IMR-90 (cell line): ENCODE measurements at regions not wholly inside any gene's neighbourhood (a gene's known extent, or its start where the extent isn't known, plus 50 kb on each side); places are given as distances from the start of the nearest gene placed in this dataset.

Experiments
- ATAC-seq: fragments of 200-7000 bp; cut with Tn5 transposase; 2 replicates; pipeline ENCODE4 v1.9.1; 2020; ENCODE audit warnings: low read depth, mild to moderate bottlenecking, moderate library complexity
- BruUV-seq: library from RNA; stranded (reverse); fragments of 400-500 nt; replicated peaks from 2 replicates; lab custom pipeline; 2021; lab: Mats Ljungman, UMichigan
- CTCF ChIA-PET: fragments of 300-600 bp; formaldehyde crosslinking; extraction: SDS; loops from one replicate; lab custom pipeline; 2021; ENCODE audit warnings: antibody characterized with exemption; lab: Yijun Ruan, JAX
- POLR2A ChIA-PET: fragments of 300-600 bp; sonication (Branson Sonifier 250); formaldehyde crosslinking; loops from one replicate; lab custom pipeline; 2022; ENCODE audit warnings: antibody characterized with exemption; ENCODE audit not compliant: unreplicated experiment; lab: Charles Lee
- DNase-seq: peaks from one replicate; pipeline ENCODE4 v3.0.0; 2013
- H2AFZ ChIP-seq: replicated peaks from 2 replicates; pipeline ENCODE3; 2013; ENCODE audit warnings: low read length, mild to moderate bottlenecking; ENCODE audit not compliant: poor library complexity
- H2AK5ac ChIP-seq: 2 replicates; pipeline ENCODE4 v1.6.1; 2013; ENCODE audit warnings: low read depth, low read length, inconsistent platforms
- H2AK9ac ChIP-seq: replicated peaks from 2 replicates; pipeline ENCODE3; 2013; ENCODE audit warnings: mild to moderate bottlenecking, low read depth, low read length, moderate library complexity; ENCODE audit not compliant: poor library complexity
- H2BK120ac ChIP-seq: 2 replicates; pipeline ENCODE4 v1.6.1; 2013; ENCODE audit warnings: low read depth, low read length, inconsistent platforms
- H2BK15ac ChIP-seq: 3 replicates; pipeline ENCODE4 v1.6.1; 2013; ENCODE audit warnings: low read depth, low read length, inconsistent platforms
- H2BK20ac ChIP-seq: 2 replicates; pipeline ENCODE4 v1.6.1; 2013; ENCODE audit warnings: low read depth, mild to moderate bottlenecking, inconsistent platforms, low read length, moderate library complexity
- H2BK5ac ChIP-seq: 2 replicates; pipeline ENCODE4 v1.6.1; 2013; ENCODE audit warnings: mild to moderate bottlenecking, low read depth, low read length, inconsistent platforms; ENCODE audit not compliant: poor library complexity, severe bottlenecking
- H3K14ac ChIP-seq: replicated peaks from 2 replicates; pipeline ENCODE4 v1.6.1; 2013; ENCODE audit warnings: low read depth, low read length, inconsistent platforms
- H3K18ac ChIP-seq: 2 replicates; pipeline ENCODE4 v1.6.1; 2013; ENCODE audit warnings: low read depth, low read length, control low read depth
- H3K23ac ChIP-seq: 2 replicates; pipeline ENCODE4 v1.6.1; 2013; ENCODE audit warnings: low read depth, low read length, inconsistent platforms
- H3K27ac ChIP-seq: 2 replicates; pipeline ENCODE4 v1.5.1; 2013; ENCODE audit warnings: mild to moderate bottlenecking, control low read depth, low read length; ENCODE audit not compliant: insufficient read depth
- H3K27me3 ChIP-seq: 2 replicates; pipeline ENCODE4 v1.6.1; 2013; ENCODE audit warnings: low read length; ENCODE audit not compliant: control insufficient read depth, insufficient read depth
- H3K36me3 ChIP-seq: 2 replicates; pipeline ENCODE4 v1.6.1; 2013; ENCODE audit warnings: low read length, mixed read lengths; ENCODE audit not compliant: control insufficient read depth, insufficient read depth
- H3K4ac ChIP-seq: 2 replicates; pipeline ENCODE4 v1.6.1; 2013; ENCODE audit warnings: low read depth, low read length, inconsistent platforms
- H3K4me1 ChIP-seq: 2 replicates; pipeline ENCODE4 v1.6.1; 2013; ENCODE audit warnings: low read length, mixed read lengths; ENCODE audit not compliant: control insufficient read depth, insufficient read depth
- H3K4me2 ChIP-seq: 2 replicates; pipeline ENCODE4 v1.6.1; 2013; ENCODE audit warnings: low read depth, mild to moderate bottlenecking, control low read depth, low read length, moderate library complexity
- H3K4me3 ChIP-seq: 2 replicates; pipeline ENCODE4 v1.5.1; 2013; ENCODE audit warnings: low read depth, mild to moderate bottlenecking, control low read depth, low read length, moderate library complexity; ENCODE audit not compliant: insufficient read depth
- H3K56ac ChIP-seq: 2 replicates; pipeline ENCODE4 v1.6.1; 2013; ENCODE audit warnings: low read length, inconsistent platforms; ENCODE audit not compliant: insufficient read depth; ENCODE audit errors: extremely low read depth
- H3K79me1 ChIP-seq, 2 experiments: 2 replicates each; pipeline ENCODE4 v1.6.1; 2013; ENCODE audit warnings: low read length in 2 of 2, inconsistent platforms in 1 of 2, low read depth in 1 of 2
- H3K9ac ChIP-seq: 2 replicates; pipeline ENCODE4 v1.6.1; 2013; ENCODE audit warnings: low read depth, low read length, control low read depth
- H3K9me1 ChIP-seq: 2 replicates; pipeline ENCODE4 v1.6.1; 2013; ENCODE audit warnings: low read length, inconsistent platforms; ENCODE audit not compliant: insufficient read depth
- H3K9me3 ChIP-seq: 2 replicates; pipeline ENCODE4 v1.6.1; 2013; ENCODE audit warnings: low read length; ENCODE audit not compliant: control insufficient read depth, insufficient read depth
- H4K20me1 ChIP-seq: 2 replicates; pipeline ENCODE4 v1.6.1; 2013; ENCODE audit warnings: low read length, inconsistent platforms; ENCODE audit not compliant: insufficient read depth
- H4K5ac ChIP-seq: 2 replicates; pipeline ENCODE4 v1.6.1; 2013; ENCODE audit warnings: mild to moderate bottlenecking, low read depth, low read length, control low read depth
- H4K8ac ChIP-seq, 2 experiments: 2 replicates each; pipeline ENCODE4 v1.6.1; 2013; ENCODE audit warnings: low read depth in 2 of 2, low read length in 2 of 2, control low read depth in 1 of 2, inconsistent platforms in 1 of 2
- H4K91ac ChIP-seq: 2 replicates; pipeline ENCODE4 v1.6.1; 2013; ENCODE audit warnings: low read depth, low read length, inconsistent platforms; ENCODE audit not compliant: insufficient read depth
- POLR2A ChIP-seq: IDR thresholded peaks from 2 replicates; pipeline ENCODE4 v1.6.1; 2012; ENCODE audit warnings: mild to moderate bottlenecking, low read depth, low read length
- RFX5 ChIP-seq: IDR thresholded peaks from 2 replicates; pipeline ENCODE4 v1.8.0; 2012; ENCODE audit warnings: low read depth, mild to moderate bottlenecking, low read length, moderate library complexity
- WGBS, 2 experiments: methylation state at CpG; one replicate each; pipeline versions ENCODE4 v1.1.5 to v1.1.7; 2013; ENCODE audit warnings: missing lambda C conversion rate in 2 of 2; ENCODE audit not compliant: insufficient read length in 1 of 2; ENCODE audit errors: extremely low coverage in 2 of 2; 5-methylcytosine and 5-hydroxymethylcytosine counted together
- dilution Hi-C: fragments of 300-500 bp; cut with HindIII; formaldehyde crosslinking; loops from one replicate; pipeline ENCODE4 v1.14.3; 2018; ENCODE audit warnings: low sequenced_read_pairs; ENCODE audit not compliant: unreplicated experiment
- in situ Hi-C: fragments of 300-500 bp; cut with MboI; formaldehyde crosslinking; loops from 3 replicates; pipeline ENCODE4 v1.14.3; 2019; ENCODE audit warnings: low sequenced_read_pairs, inconsistent platforms, mixed read lengths
- intact Hi-C: fragments of 100-400 bp; cut with micrococcal nuclease; formaldehyde crosslinking; loops from 2 replicates; pipeline ENCODE4 v1.10.0; 2022

GRCh38 chr12:90173499-90174197, 465.0 kb upstream of the ATP2B1 start:
- intact Hi-C loops = no loop called here
- POLR2A ChIA-PET = no interaction called here

More at GRCh38 chr12:90173499-90174197, 465.0 kb upstream of the ATP2B1 start:
- Histone ChIP-seq H4K20me1 (no peaks in the 10 kb centered on the region), H2BK20ac (no peak overlapping the region), H3K56ac (no peak overlapping the region), H3K79me1 (no peaks in the 10 kb centered on the region), H2AK5ac (no peak overlapping the region), H3K4me1 (no peaks in the 10 kb centered on the region), H3K9me3 (no peaks in the 10 kb centered on the region), H2BK15ac (no peak overlapping the region), H3K4ac (no peak overlapping the region), H2BK5ac (no peak overlapping the region), H3K18ac (no peak overlapping the region), H3K27me3 (no peaks in the 10 kb centered on the region), H4K5ac (no peak overlapping the region), H3K9ac (no peak overlapping the region), H3K36me3 (no peaks in the 10 kb centered on the region), H2AFZ (no peak overlapping the region), H2BK120ac (no peak overlapping the region), H3K4me2 (no peak overlapping the region), H3K4me3 (no peak overlapping the region), H3K14ac (no peak overlapping the region), H3K9me1 (no peaks in the 10 kb centered on the region), H3K23ac (no peak overlapping the region), H4K8ac (no peak overlapping the region), H4K91ac (no peak overlapping the region), H2AK9ac (no peak overlapping the region), H3K27ac (no peak overlapping the region)
- CTCF ChIA-PET = no interaction called here
- ATAC-seq (no peak), DNase-seq (no peak)
- in situ Hi-C loops (no loop called here), dilution Hi-C loops (no loop called here)
- no peak for TF ChIP-seq RFX5
- TF ChIP-seq POLR2A = no peak
- BruUV-seq = no TSS peak
- no CpG with 5 or more reads among the region's 2 CpGs for WGBS, 2 experiments
